T-helper 1 cell treated with Interleukin-12 subunit alpha and Interleukin-12 subunit beta and Interleukin-4 antibody, amounts not matched to agents 30 ng/mL and 1 ng/mL, for 36 hours (primary cell): ENCODE measurements at regions not wholly inside any gene's neighbourhood (a gene's known extent, or its start where the extent isn't known, plus 50 kb on each side); places are given as distances from the start of the nearest gene placed in this dataset.

ENCODE experiments used
- intact Hi-C: fragments of 100-400 bp; cut with micrococcal nuclease; formaldehyde crosslinking; loops from one replicate; pipeline ENCODE4 v1.15.1; 2024

- intact Hi-C loops: no loop called here
Observed at GRCh38 chr13:50345804-50346203, 330.6 kb downstream of the KCNRG start.

GRCh38 chr13:50348371-50348770, 333.1 kb downstream of the KCNRG start:
- intact Hi-C loops: no loop called here

- intact Hi-C loops: no loop called here
Observed at GRCh38 chr13:50352720-50353480, 337.7 kb downstream of the KCNRG start.

GRCh38 chr13:50353651-50354415, 338.6 kb downstream of the KCNRG start:
- intact Hi-C loops: no loop called here

GRCh38 chr13:50355797-50356196, 340.6 kb downstream of the KCNRG start:
- intact Hi-C loops: no loop called here

- intact Hi-C loops: no loop called here
Observed at GRCh38 chr13:50357136-50357535, 341.9 kb downstream of the KCNRG start.

GRCh38 chr13:50357586-50358118, 342.4 kb downstream of the KCNRG start:
- intact Hi-C loops: no loop called here

- intact Hi-C loops: no loop called here
Observed at GRCh38 chr13:50358231-50359040, 343.2 kb downstream of the KCNRG start.

GRCh38 chr13:50359041-50359367, 343.8 kb downstream of the KCNRG start:
- intact Hi-C loops: no loop called here

GRCh38 chr13:50359779-50360178, 344.5 kb downstream of the KCNRG start:
- intact Hi-C loops: no loop called here

- intact Hi-C loops: loop anchor here (1.0 kb wide), 1 partner anchor 278 kb away; no protein-coding TSS in a partner anchor
Observed at GRCh38 chr13:50360637-50361036, 345.4 kb downstream of the KCNRG start.

GRCh38 chr13:50361282-50361681, 346.0 kb downstream of the KCNRG start:
- intact Hi-C loops: loop anchor here (1.0 kb wide), 1 partner anchor 279 kb away; no protein-coding TSS in a partner anchor

- intact Hi-C loops: loop anchor here (1.0 to 5.0 kb wide), 13 partner anchors 110 to 1647 kb away; partner anchors contain the start of genes ALG11, KPNA3, SPRYD7 and TRIM13
Observed at GRCh38 chr13:50365408-50366391, 350.5 kb downstream of the KCNRG start.

- intact Hi-C loops: loop anchor here (1.0 to 5.0 kb wide), 12 partner anchors 111 to 1646 kb away; partner anchors contain the start of genes ALG11 and KPNA3
Observed at GRCh38 chr13:50366488-50367174, 351.4 kb downstream of the KCNRG start.

GRCh38 chr13:50369646-50370045, 354.4 kb downstream of the KCNRG start:
- intact Hi-C loops: loop anchor here (5.0 kb wide), 1 partner anchor 577 kb away; the partner anchor contains the start of gene KPNA3

GRCh38 chr13:50370303-50370950, 355.2 kb downstream of the KCNRG start:
- intact Hi-C loops: no loop called here

GRCh38 chr13:50374517-50374916, 359.3 kb downstream of the KCNRG start:
- intact Hi-C loops: no loop called here

GRCh38 chr13:50375792-50376191, 360.5 kb downstream of the KCNRG start:
- intact Hi-C loops: no loop called here
